Keratinocyte (primary cell): ENCODE measurements at regions not wholly inside any gene's neighbourhood (a gene's known extent, or its start where the extent isn't known, plus 50 kb on each side); places are given as distances from the start of the nearest gene placed in this dataset.

Experiments
- DNase-seq: peaks from one replicate; pipeline ENCODE4 v3.0.0-alpha.2; 2011; ENCODE audit warnings: low read depth, missing footprints, low spot score
- FAIRE-seq: peaks from 2 replicates; lab custom pipeline; 2011; peaks lifted over from hg19 to GRCh38; lab: Jason Lieb, UNC
- H2AFZ ChIP-seq: 2 replicates; pipeline ENCODE4 v1.6.0; 2012; ENCODE audit warnings: low read length, control low read depth, inconsistent platforms; ENCODE audit not compliant: control insufficient read depth
- H3K27ac ChIP-seq: 2 replicates; pipeline ENCODE4 v1.5.1; 2011; ENCODE audit warnings: low read length; ENCODE audit not compliant: control insufficient read depth, insufficient read depth
- H3K27me3 ChIP-seq: 3 replicates; pipeline ENCODE4 v1.6.0; 2011; ENCODE audit warnings: low read length; ENCODE audit not compliant: control insufficient read depth, insufficient read depth; ENCODE audit errors: extremely low read depth
- H3K36me3 ChIP-seq, 2 experiments: 2 replicates in 1 of 2; 3 replicates in 1 of 2; pipeline ENCODE4 v1.5.1; 2011; ENCODE audit warnings: low read length in 2 of 2, mild to moderate bottlenecking in 1 of 2; ENCODE audit not compliant: control insufficient read depth in 2 of 2, insufficient read depth in 2 of 2; ENCODE audit errors: extremely low read depth in 1 of 2
- H3K4me1 ChIP-seq: 3 replicates; pipeline ENCODE4 v1.5.1; 2011; ENCODE audit warnings: low read length; ENCODE audit not compliant: control insufficient read depth, insufficient read depth; ENCODE audit errors: extremely low read depth
- H3K4me2 ChIP-seq: 3 replicates; pipeline ENCODE4 v1.6.0; 2011; ENCODE audit warnings: low read depth, low read length; ENCODE audit not compliant: control insufficient read depth, insufficient read depth; ENCODE audit errors: extremely low read depth
- H3K4me3 ChIP-seq, 3 experiments: fragments of 200-600 bp in 1 of 3; sonication (generic) in 1 of 3; 2 replicates in 2 of 3; 3 replicates in 1 of 3; pipeline ENCODE4 v1.5.1; 2011 to 2016; ENCODE audit warnings: low read length in 3 of 3, mild to moderate bottlenecking in 3 of 3, control low read depth in 2 of 3, inconsistent platforms in 1 of 3, low read depth in 1 of 3, mixed read lengths in 1 of 3, mixed run types in 1 of 3, moderate library complexity in 1 of 3; ENCODE audit not compliant: control insufficient read depth in 2 of 3, insufficient read depth in 2 of 3; ENCODE audit errors: extremely low read depth in 1 of 3
- H3K79me2 ChIP-seq: 2 replicates; pipeline ENCODE4 v1.6.0; 2012; ENCODE audit warnings: low read length; ENCODE audit not compliant: control insufficient read depth, insufficient read depth
- H3K9ac ChIP-seq: 3 replicates; pipeline ENCODE4 v1.6.0; 2011; ENCODE audit warnings: low read length; ENCODE audit not compliant: control insufficient read depth, insufficient read depth; ENCODE audit errors: extremely low read depth
- H3K9me1 ChIP-seq: 3 replicates; pipeline ENCODE4 v1.6.0; 2011; ENCODE audit warnings: low read length; ENCODE audit not compliant: control insufficient read depth, insufficient read depth; ENCODE audit errors: extremely low read depth
- H3K9me3 ChIP-seq: 2 replicates; pipeline ENCODE4 v1.5.1; 2012; ENCODE audit warnings: low read depth, low read length; ENCODE audit not compliant: control insufficient read depth
- H4K20me1 ChIP-seq: 3 replicates; pipeline ENCODE4 v1.6.0; 2011; ENCODE audit warnings: low read length; ENCODE audit not compliant: control insufficient read depth, insufficient read depth; ENCODE audit errors: extremely low read depth
- CTCF ChIP-seq, 3 experiments: IDR thresholded peaks in 1 of 3; conservative IDR thresholded peaks in 1 of 3; optimal IDR thresholded peaks in 1 of 3; 2 replicates in 2 of 3; 3 replicates in 1 of 3; pipeline versions ENCODE3 to v1.5.1; 2011; ENCODE audit warnings: low read length in 3 of 3, mild to moderate bottlenecking in 3 of 3, moderate library complexity in 2 of 3, control low read depth in 1 of 3, inconsistent platforms in 1 of 3; ENCODE audit not compliant: insufficient read depth in 2 of 3; ENCODE audit errors: extremely low read depth in 1 of 3
- EZH2 ChIP-seq: IDR thresholded peaks from one replicate; pipeline ENCODE4 v1.6.1; 2012; ENCODE audit warnings: inconsistent platforms, mild to moderate bottlenecking, low read length, moderate library complexity
- dilution Hi-C: fragments of 300-500 bp; cut with MboI; formaldehyde crosslinking; loops from one replicate; pipeline ENCODE4 v1.7.0; 2020; ENCODE audit warnings: low sequenced_read_pairs; ENCODE audit not compliant: extremely low pct_ligation_motif_present

- H4K20me1 ChIP-seq: no peaks in the 10 kb centered on the region
- H3K27me3 ChIP-seq: no peaks in the 10 kb centered on the region
- H3K9me3 ChIP-seq: no peaks in the 10 kb centered on the region
- TF ChIP-seq CTCF (optimal IDR thresholded peaks at IDR 0.05 in 1 of 3, IDR thresholded peaks at IDR 0.05 in 1 of 3, conservative IDR thresholded peaks at IDR 0.05 in 1 of 3; ENCODE audit: extremely low read depth in 1 of 3, insufficient read depth in 2 of 3, low read length in 3 of 3) (no peak), EZH2 (no peak)
- no peak overlapping the region for H2AFZ ChIP-seq
- H3K79me2 ChIP-seq: no peaks in the 10 kb centered on the region
- no peaks in the 10 kb centered on the region for H3K9me1 ChIP-seq
- no peak overlapping the region for H3K27ac ChIP-seq
- H3K4me3 ChIP-seq: no peak overlapping the region
- no peaks in the 10 kb centered on the region for H3K36me3 ChIP-seq
- no peak for DNase-seq
- no peak for FAIRE-seq
- no peak overlapping the region for H3K9ac ChIP-seq
- no peaks in the 10 kb centered on the region for H3K4me1 ChIP-seq
- dilution Hi-C loops: no loop called here
- no peak overlapping the region for H3K4me2 ChIP-seq
These were observed 51.4 kb upstream of the NPVF start for GRCh38 chr7:25279705-25280104.

GRCh38 chr7:25280181-25280580 is 51.9 kb upstream of the NPVF start:
- no peak overlapping the region for H3K4me3 ChIP-seq
- DNase-seq (no peak), FAIRE-seq (no peak)
- no peaks in the 10 kb centered on the region for H3K79me2 ChIP-seq
- dilution Hi-C loops: no loop called here
- no peaks in the 10 kb centered on the region for H3K36me3 ChIP-seq
- H3K9ac ChIP-seq: no peak overlapping the region
- no peaks in the 10 kb centered on the region for H4K20me1 ChIP-seq
- H3K27me3 ChIP-seq: no peaks in the 10 kb centered on the region
- H2AFZ ChIP-seq: no peak overlapping the region
- H3K27ac ChIP-seq: no peak overlapping the region
- TF ChIP-seq EZH2: no peak
- no peak for TF ChIP-seq CTCF (optimal IDR thresholded peaks at IDR 0.05 in 1 of 3, IDR thresholded peaks at IDR 0.05 in 1 of 3, conservative IDR thresholded peaks at IDR 0.05 in 1 of 3; ENCODE audit: extremely low read depth in 1 of 3, insufficient read depth in 2 of 3, low read length in 3 of 3)
- no peak overlapping the region for H3K4me2 ChIP-seq
- no peaks in the 10 kb centered on the region for H3K9me1 ChIP-seq
- H3K4me1 ChIP-seq: no peaks in the 10 kb centered on the region
- H3K9me3 ChIP-seq: no peaks in the 10 kb centered on the region
